Breast epithelium (tissue), 4 donors: ENCODE measurements at regions not wholly inside any gene's neighbourhood (a gene's known extent, or its start where the extent isn't known, plus 50 kb on each side); places are given as distances from the start of the nearest gene placed in this dataset.

Experiments used
- DNase-seq, 2 donors: peaks; one replicate each; pipeline ENCODE4 v3.0.0-alpha.2; 2019; ENCODE audit warnings: low spot score in 2 of 2
- H3K27ac ChIP-seq, 2 donors: fragments of 200-600 bp; sonication (generic) in 1 of 2; one replicate each; pipeline ENCODE4 v1.5.1; 2016 to 2019; ENCODE audit warnings: mild to moderate bottlenecking in 1 of 2
- H3K27me3 ChIP-seq, 2 donors: fragments of 200-600 bp; sonication (generic) in 1 of 2; one replicate each; pipeline versions ENCODE4 v1.5.1 to v1.6.0; 2017 to 2019; ENCODE audit warnings: control low read depth in 1 of 2, mild to moderate bottlenecking in 1 of 2
- H3K36me3 ChIP-seq: fragments of 200-600 bp; one replicate; pipeline ENCODE4 v1.5.1; 2019
- H3K4me1 ChIP-seq, 2 donors: fragments of 200-600 bp; sonication (generic); one replicate each; pipeline ENCODE4 v1.5.1; 2016 to 2019; ENCODE audit warnings: control low read depth in 1 of 2
- H3K4me3 ChIP-seq, 3 donors: fragments of 200-600 bp; sonication (generic); 1 replicate in 2 of 3; 2 replicates in 1 of 3; pipeline ENCODE4 v1.5.1; 2016 to 2019; ENCODE audit warnings: mild to moderate bottlenecking in 3 of 3, moderate library complexity in 2 of 3
- H3K9me3 ChIP-seq, 2 donors: fragments of 200-600 bp; sonication (generic) in 1 of 2; one replicate each; pipeline ENCODE4 v1.5.1; 2016 to 2019; ENCODE audit warnings: control low read depth in 1 of 2
- POLR2A ChIP-seq: fragments of 450-650 bp; IDR thresholded peaks from one replicate; pipeline ENCODE4 v1.6.1; 2016; ENCODE audit warnings: antibody characterized with exemption, mild to moderate bottlenecking, moderate library complexity
- POLR2AphosphoS5 ChIP-seq, 3 donors: sonication (generic); formaldehyde crosslinking; IDR thresholded peaks; one replicate each; pipeline ENCODE4 v1.6.1; 2017; ENCODE audit warnings: antibody characterized with exemption in 3 of 3
- intact Hi-C: fragments of 100-400 bp; cut with DNase I; formaldehyde crosslinking; loops from one replicate; pipeline ENCODE4 v1.15.1; 2023; ENCODE audit warnings: low total_unique reads
- TF ChIP-seq, protein P1 (sequence below), 3 donors: fragments of 450-650 bp; IDR thresholded peaks; one replicate each; pipeline ENCODE4 v1.5.1; 2016 to 2017; ENCODE audit warnings: antibody characterized with exemption in 3 of 3, mild to moderate bottlenecking in 3 of 3, moderate library complexity in 3 of 3

DNA sequence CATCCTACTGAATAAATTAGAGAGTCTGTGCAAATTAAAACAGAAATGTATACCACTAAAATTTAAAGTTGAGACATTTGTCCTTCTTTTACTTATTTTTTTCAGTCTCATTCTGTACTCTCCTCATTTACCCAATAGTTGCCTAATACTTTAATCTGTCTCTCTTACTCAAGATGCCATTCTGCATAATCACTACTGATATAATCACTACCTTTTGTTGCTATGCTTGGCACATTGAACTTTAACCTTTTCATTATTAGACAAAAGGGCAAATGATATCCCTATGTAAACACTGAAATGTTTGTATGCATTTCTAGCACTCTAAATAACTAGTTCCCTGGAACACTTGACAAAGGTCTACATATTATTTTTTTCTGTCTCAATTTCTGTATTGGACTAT lies 1108.3 kb upstream of the FLRT2 start:
- intact Hi-C loops, result no loop called here
- DNase-seq, result no peak
- H3K4me3 ChIP-seq, result no peak overlapping the region
- TF ChIP-seq POLR2A (no peak), POLR2AphosphoS5 (IDR thresholded peaks at IDR 0.05) (no peak)
- TF ChIP-seq, protein P1, sequence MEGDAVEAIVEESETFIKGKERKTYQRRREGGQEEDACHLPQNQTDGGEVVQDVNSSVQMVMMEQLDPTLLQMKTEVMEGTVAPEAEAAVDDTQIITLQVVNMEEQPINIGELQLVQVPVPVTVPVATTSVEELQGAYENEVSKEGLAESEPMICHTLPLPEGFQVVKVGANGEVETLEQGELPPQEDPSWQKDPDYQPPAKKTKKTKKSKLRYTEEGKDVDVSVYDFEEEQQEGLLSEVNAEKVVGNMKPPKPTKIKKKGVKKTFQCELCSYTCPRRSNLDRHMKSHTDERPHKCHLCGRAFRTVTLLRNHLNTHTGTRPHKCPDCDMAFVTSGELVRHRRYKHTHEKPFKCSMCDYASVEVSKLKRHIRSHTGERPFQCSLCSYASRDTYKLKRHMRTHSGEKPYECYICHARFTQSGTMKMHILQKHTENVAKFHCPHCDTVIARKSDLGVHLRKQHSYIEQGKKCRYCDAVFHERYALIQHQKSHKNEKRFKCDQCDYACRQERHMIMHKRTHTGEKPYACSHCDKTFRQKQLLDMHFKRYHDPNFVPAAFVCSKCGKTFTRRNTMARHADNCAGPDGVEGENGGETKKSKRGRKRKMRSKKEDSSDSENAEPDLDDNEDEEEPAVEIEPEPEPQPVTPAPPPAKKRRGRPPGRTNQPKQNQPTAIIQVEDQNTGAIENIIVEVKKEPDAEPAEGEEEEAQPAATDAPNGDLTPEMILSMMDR (IDR thresholded peaks at IDR 0.05), result no peak
- H3K27me3 ChIP-seq, result no peaks in the 10 kb centered on the region
- no peak overlapping the region for H3K27ac ChIP-seq
- H3K9me3 ChIP-seq, result peaks cover 6 to 25% of the 10 kb centered on the region in 2 donors
- no peaks in the 10 kb centered on the region for H3K4me1 ChIP-seq
- H3K36me3 ChIP-seq, result no peaks in the 10 kb centered on the region

DNA sequence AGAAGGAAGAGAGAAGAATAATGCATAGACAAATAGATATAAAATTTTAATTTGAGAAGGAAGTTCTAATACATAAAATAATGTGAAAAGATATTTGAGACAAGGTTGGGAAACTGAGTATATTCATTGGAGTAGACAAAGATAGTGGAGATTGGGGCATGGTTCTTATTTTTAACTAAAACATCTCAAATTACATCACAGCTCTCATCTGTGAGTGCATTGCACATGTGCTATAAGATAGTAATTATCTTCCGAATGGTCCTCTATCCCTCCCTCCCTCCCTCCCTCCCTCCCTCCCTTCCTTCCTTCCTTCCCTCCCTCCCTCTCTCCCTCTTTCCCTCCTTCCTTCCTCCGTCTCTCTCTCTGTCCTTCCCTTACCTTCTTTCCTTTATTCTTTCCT lies 1104.0 kb upstream of the FLRT2 start:
- H3K36me3 ChIP-seq, result no peaks in the 10 kb centered on the region
- no peaks in the 10 kb centered on the region for H3K27me3 ChIP-seq
- H3K9me3 ChIP-seq, result no peaks in the 10 kb centered on the region
- no peak overlapping the region for H3K4me3 ChIP-seq
- intact Hi-C loops, result no loop called here
- no peaks in the 10 kb centered on the region for H3K4me1 ChIP-seq
- no peak for DNase-seq
- H3K27ac ChIP-seq, result no peak overlapping the region
- no peak for TF ChIP-seq POLR2AphosphoS5 (IDR thresholded peaks at IDR 0.05)
- TF ChIP-seq, protein P1 (IDR thresholded peaks at IDR 0.05), result no peak
- TF ChIP-seq POLR2A, result no peak

DNA sequence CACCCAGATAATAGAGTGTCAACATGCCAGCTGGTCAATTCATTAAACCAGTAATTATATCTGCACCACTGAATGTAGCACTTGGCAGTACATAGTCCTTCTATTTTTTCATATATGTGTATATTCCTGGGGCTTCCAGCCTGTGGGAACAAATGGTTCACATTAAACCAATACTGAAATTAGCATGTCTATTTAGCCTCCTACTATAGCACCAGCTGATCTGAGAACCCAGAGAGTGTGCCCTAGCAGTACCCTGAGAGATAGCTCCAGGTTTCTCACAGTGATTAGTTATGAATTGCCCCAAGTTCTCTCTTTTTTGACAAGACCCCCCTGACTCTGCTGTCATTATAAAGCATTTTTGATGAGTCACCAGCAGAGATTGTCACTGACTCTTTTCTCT lies 1097.3 kb upstream of the FLRT2 start:
- intact Hi-C loops, result no loop called here
- no peak overlapping the region for H3K27ac ChIP-seq
- no peak for DNase-seq
- H3K4me1 ChIP-seq, result no peaks in the 10 kb centered on the region
- no peaks in the 10 kb centered on the region for H3K9me3 ChIP-seq
- H3K27me3 ChIP-seq, result no peaks in the 10 kb centered on the region
- H3K36me3 ChIP-seq, result no peaks in the 10 kb centered on the region
- no peak overlapping the region for H3K4me3 ChIP-seq
- TF ChIP-seq POLR2AphosphoS5 (IDR thresholded peaks at IDR 0.05) (no peak), POLR2A (no peak)
- TF ChIP-seq, protein P1 (IDR thresholded peaks at IDR 0.05), result no peak

DNA sequence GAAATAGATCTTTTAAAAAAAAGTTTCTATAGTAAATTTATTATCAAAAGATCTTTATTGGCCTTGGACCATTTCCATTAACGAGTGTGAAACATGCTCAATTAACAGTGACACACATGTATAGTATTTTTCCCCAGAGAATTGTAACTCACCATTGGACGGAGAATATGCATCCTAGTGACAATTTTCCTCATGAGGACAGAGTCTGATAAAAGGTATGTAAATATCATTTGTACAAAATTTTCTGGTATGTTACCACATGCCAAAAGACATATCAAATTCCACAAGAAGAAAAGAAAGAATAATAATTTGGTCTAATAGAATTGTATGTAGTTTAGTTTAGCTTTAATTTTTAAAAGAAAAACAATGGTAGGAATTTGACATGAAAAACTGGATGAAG lies 1096.0 kb upstream of the FLRT2 start:
- no peak for DNase-seq
- no peaks in the 10 kb centered on the region for H3K36me3 ChIP-seq
- H3K27me3 ChIP-seq, result no peaks in the 10 kb centered on the region
- no peak overlapping the region for H3K4me3 ChIP-seq
- TF ChIP-seq POLR2AphosphoS5 (IDR thresholded peaks at IDR 0.05) (no peak), POLR2A (no peak)
- TF ChIP-seq, protein P1 (IDR thresholded peaks at IDR 0.05), result no peak
- intact Hi-C loops, result no loop called here
- H3K9me3 ChIP-seq, result no peaks in the 10 kb centered on the region
- H3K4me1 ChIP-seq, result no peaks in the 10 kb centered on the region
- no peak overlapping the region for H3K27ac ChIP-seq

DNA sequence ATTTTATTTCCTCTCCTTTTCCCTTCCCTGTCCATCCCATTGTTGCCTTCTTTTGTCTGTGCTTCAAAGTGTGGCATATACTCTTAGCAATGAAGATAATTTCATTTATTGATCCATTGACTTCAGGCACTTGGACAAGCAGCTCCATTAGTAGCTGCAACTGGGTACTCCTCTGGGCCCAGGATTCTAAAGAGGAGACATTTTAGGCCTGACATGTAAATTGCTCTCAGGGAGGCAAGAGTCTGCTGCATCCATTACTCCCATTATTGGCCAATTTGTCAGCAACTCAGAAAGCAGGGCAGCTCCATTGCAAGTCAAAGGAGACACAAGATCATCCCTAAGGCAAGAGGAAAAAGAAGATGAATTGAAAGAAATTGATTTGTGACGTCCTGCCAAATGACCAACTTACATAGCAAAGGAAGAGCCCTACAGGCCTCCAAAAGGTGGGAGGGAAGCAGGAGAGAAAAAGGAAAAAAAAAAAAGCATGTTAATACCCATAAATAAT lies 1094.1 kb upstream of the FLRT2 start:
- TF ChIP-seq, protein P1 (IDR thresholded peaks at IDR 0.05), result no peak
- TF ChIP-seq POLR2AphosphoS5 (IDR thresholded peaks at IDR 0.05) (no peak), POLR2A (no peak)
- Histone ChIP-seq H3K4me1 (no peaks in the 10 kb centered on the region), H3K9me3 (no peaks in the 10 kb centered on the region), H3K27me3 (no peaks in the 10 kb centered on the region), H3K27ac (no peak overlapping the region), H3K36me3 (no peaks in the 10 kb centered on the region), H3K4me3 (no peak overlapping the region)
- DNase-seq, result no peak
- intact Hi-C loops, result no loop called here
